ENCODE measurements at regions not wholly inside any gene's neighbourhood (a gene's known extent, or its start where the extent isn't known, plus 50 kb on each side); places are given as distances from the start of the nearest gene placed in this dataset.
"Not testable (repeated sequence)": the region's sequence is repeated elsewhere in the genome, so short reads cannot be mapped to it uniquely, and the experiment has no call there.

- ATAC-seq (no peak), DNase-seq (no peak)
- Mint-ChIP-seq H3K27ac (no peak overlapping the region), H3K27me3 (peaks cover 51% of the 10 kb centered on the region), H3K4me3 (no peak overlapping the region), H3K36me3 (ENCODE audit: low read depth) (peaks cover 2% of the 10 kb centered on the region), H3K4me1 (no peaks in the 10 kb centered on the region)
- no peaks in the 10 kb centered on the region for H3K9me3 ChIP-seq (ENCODE audit: control insufficient read depth, low read length, poor library complexity, severe bottlenecking)
These were observed 106.6 kb upstream of the FAM204A start for GRCh38 chr10:118448744-118449143.

- Mint-ChIP-seq H3K27me3 (peaks cover 54% of the 10 kb centered on the region), H3K4me1 (no peaks in the 10 kb centered on the region), H3K27ac (no peak overlapping the region), H3K4me3 (no peak overlapping the region), H3K36me3 (ENCODE audit: low read depth) (peaks cover 2% of the 10 kb centered on the region)
- no peaks in the 10 kb centered on the region for H3K9me3 ChIP-seq (ENCODE audit: control insufficient read depth, low read length, poor library complexity, severe bottlenecking)
- DNase-seq (no peak), ATAC-seq (no peak)
These were observed 105.5 kb upstream of the FAM204A start for GRCh38 chr10:118447478-118448270.

GRCh38 chr10:118445535-118445934 lies 103.4 kb upstream of the FAM204A start:
- Mint-ChIP-seq H3K27me3 (peaks cover 64% of the 10 kb centered on the region), H3K4me3 (no peak overlapping the region), H3K36me3 (ENCODE audit: low read depth) (peaks cover 2% of the 10 kb centered on the region), H3K27ac (no peak overlapping the region), H3K4me1 (no peaks in the 10 kb centered on the region)
- no peak for ATAC-seq
- no peaks in the 10 kb centered on the region for H3K9me3 ChIP-seq (ENCODE audit: control insufficient read depth, low read length, poor library complexity, severe bottlenecking)
- no peak for DNase-seq

GRCh38 chr10:118444069-118444468 lies 101.9 kb upstream of the FAM204A start:
- no peaks in the 10 kb centered on the region for H3K9me3 ChIP-seq (ENCODE audit: control insufficient read depth, low read length, poor library complexity, severe bottlenecking)
- DNase-seq: no peak
- Mint-ChIP-seq H3K27ac (no peak overlapping the region), H3K36me3 (ENCODE audit: low read depth) (no peaks in the 10 kb centered on the region), H3K4me3 (no peak overlapping the region), H3K4me1 (no peaks in the 10 kb centered on the region), H3K27me3 (peaks cover 64% of the 10 kb centered on the region)
- no peak for ATAC-seq

- no peak overlapping the region for H3K4me3 Mint-ChIP-seq
- H3K36me3 Mint-ChIP-seq (ENCODE audit: low read depth): no peaks in the 10 kb centered on the region
- ATAC-seq (no peak), DNase-seq (no peak)
- peaks cover 63% of the 10 kb centered on the region for H3K27me3 Mint-ChIP-seq
- H3K27ac Mint-ChIP-seq: no peak overlapping the region
- H3K4me1 Mint-ChIP-seq: no peaks in the 10 kb centered on the region
- no peaks in the 10 kb centered on the region for H3K9me3 ChIP-seq (ENCODE audit: control insufficient read depth, low read length, poor library complexity, severe bottlenecking)
These were observed 99.9 kb upstream of the FAM204A start for GRCh38 chr10:118442032-118442431.

- Mint-ChIP-seq H3K36me3 (ENCODE audit: low read depth) (no peaks in the 10 kb centered on the region), H3K27me3 (peaks cover 64% of the 10 kb centered on the region), H3K4me1 (no peaks in the 10 kb centered on the region), H3K27ac (no peak overlapping the region), H3K4me3 (no peak overlapping the region)
- DNase-seq: no peak
- no peak for ATAC-seq
- H3K9me3 ChIP-seq (ENCODE audit: control insufficient read depth, low read length, poor library complexity, severe bottlenecking): no peaks in the 10 kb centered on the region
These were observed 97.7 kb upstream of the FAM204A start for GRCh38 chr10:118439824-118440223.

GRCh38 chr10:118436742-118437141 lies 94.6 kb upstream of the FAM204A start:
- ATAC-seq (no peak), DNase-seq (no peak)
- H3K4me3 Mint-ChIP-seq: no peak overlapping the region
- H3K9me3 ChIP-seq (ENCODE audit: control insufficient read depth, low read length, poor library complexity, severe bottlenecking): no peaks in the 10 kb centered on the region
- H3K27ac Mint-ChIP-seq: no peak overlapping the region
- H3K36me3 Mint-ChIP-seq (ENCODE audit: low read depth): no peaks in the 10 kb centered on the region
- H3K27me3 Mint-ChIP-seq: peaks cover 57% of the 10 kb centered on the region
- H3K4me1 Mint-ChIP-seq: no peaks in the 10 kb centered on the region

GRCh38 chr10:118430190-118430589 lies 88.1 kb upstream of the FAM204A start:
- ATAC-seq (no peak), DNase-seq (no peak)
- no peak overlapping the region for H3K4me3 Mint-ChIP-seq

GRCh38 chr10:118423800-118424442 lies 81.8 kb upstream of the FAM204A start:
- Mint-ChIP-seq H3K4me1 (peaks cover 3% of the 10 kb centered on the region), H3K27me3 (peaks cover 45% of the 10 kb centered on the region), H3K36me3 (ENCODE audit: low read depth) (no peaks in the 10 kb centered on the region), H3K4me3 (no peak overlapping the region), H3K27ac (no peak overlapping the region)
- H3K9me3 ChIP-seq (ENCODE audit: control insufficient read depth, low read length, poor library complexity, severe bottlenecking): no peaks in the 10 kb centered on the region
- DNase-seq (peak; percentile 23 to 35 (median 29)), ATAC-seq (peak; percentile 88)

More at GRCh38 chr10:118430190-118430589, 88.1 kb upstream of the FAM204A start:
- Mint-ChIP-seq H3K27ac (no peak overlapping the region), H3K27me3 (peaks cover 30% of the 10 kb centered on the region), H3K4me1 (no peaks in the 10 kb centered on the region), H3K36me3 (ENCODE audit: low read depth) (no peaks in the 10 kb centered on the region)
- no peaks in the 10 kb centered on the region for H3K9me3 ChIP-seq (ENCODE audit: control insufficient read depth, low read length, poor library complexity, severe bottlenecking)

- DNase-seq (no peak), ATAC-seq (no peak)
- Mint-ChIP-seq H3K4me1 (peaks cover 3% of the 10 kb centered on the region), H3K36me3 (ENCODE audit: low read depth) (no peaks in the 10 kb centered on the region), H3K4me3 (no peak overlapping the region), H3K27me3 (peaks cover 37% of the 10 kb centered on the region), H3K27ac (no peak overlapping the region)
- no peaks in the 10 kb centered on the region for H3K9me3 ChIP-seq (ENCODE audit: control insufficient read depth, low read length, poor library complexity, severe bottlenecking)
These were observed 80.1 kb upstream of the FAM204A start for GRCh38 chr10:118422241-118422640.

- peaks cover 32% of the 10 kb centered on the region for H3K27me3 Mint-ChIP-seq
- H3K27ac Mint-ChIP-seq; DNase-seq; ATAC-seq; H3K36me3 Mint-ChIP-seq (ENCODE audit: low read depth); H3K9me3 ChIP-seq (ENCODE audit: control insufficient read depth, low read length, poor library complexity, severe bottlenecking); H3K4me3 Mint-ChIP-seq; H3K4me1 Mint-ChIP-seq: not testable (repeated sequence)
These were observed 77.9 kb upstream of the FAM204A start for GRCh38 chr10:118420049-118420448.

- no peak for DNase-seq
- Mint-ChIP-seq H3K27ac (no peak overlapping the region), H3K27me3 (peaks cover 67% of the 10 kb centered on the region), H3K4me1 (no peaks in the 10 kb centered on the region), H3K36me3 (ENCODE audit: low read depth) (peaks cover 4% of the 10 kb centered on the region), H3K4me3 (no peak overlapping the region)
- H3K9me3 ChIP-seq (ENCODE audit: control insufficient read depth, low read length, poor library complexity, severe bottlenecking): no peaks in the 10 kb centered on the region
- no peak for ATAC-seq
These were observed 70.8 kb upstream of the FAM204A start for GRCh38 chr10:118412932-118413331.

GRCh38 chr10:118412132-118412760 lies 70.1 kb upstream of the FAM204A start:
- no peak for DNase-seq
- no peak overlapping the region for H3K4me3 Mint-ChIP-seq
- H3K4me1 Mint-ChIP-seq: no peaks in the 10 kb centered on the region
- no peaks in the 10 kb centered on the region for H3K9me3 ChIP-seq (ENCODE audit: control insufficient read depth, low read length, poor library complexity, severe bottlenecking)
- no peak overlapping the region for H3K27ac Mint-ChIP-seq
- no peak for ATAC-seq
- H3K27me3 Mint-ChIP-seq: peaks cover 70% of the 10 kb centered on the region
- peaks cover 4% of the 10 kb centered on the region for H3K36me3 Mint-ChIP-seq (ENCODE audit: low read depth)
